Nephron progenitor cell (in vitro differentiated cells): ENCODE measurements at regions not wholly inside any gene's neighbourhood (a gene's known extent, or its start where the extent isn't known, plus 50 kb on each side); places are given as distances from the start of the nearest gene placed in this dataset.
"Not testable (repeated sequence)": the region's sequence is repeated elsewhere in the genome, so short reads cannot be mapped to it uniquely, and the experiment has no call there.

Source experiments
- DNase-seq: peaks from one replicate; pipeline ENCODE4 v3.0.0; 2021
- H3K27ac Mint-ChIP-seq: 2 replicates; pipeline ENCODE4 v1.8.0; 2021; ENCODE audit warnings: mild to moderate bottlenecking, moderate library complexity, mixed read lengths
- H3K27me3 Mint-ChIP-seq: 2 replicates; pipeline ENCODE4 v1.8.0; 2021; ENCODE audit warnings: mild to moderate bottlenecking, low read depth, mixed read lengths; ENCODE audit not compliant: poor library complexity
- H3K36me3 Mint-ChIP-seq: 2 replicates; pipeline ENCODE4 v1.8.0; 2021; ENCODE audit warnings: low read depth, mixed read lengths
- H3K4me1 Mint-ChIP-seq: 2 replicates; pipeline ENCODE4 v1.8.0; 2021; ENCODE audit warnings: mixed read lengths
- H3K4me3 Mint-ChIP-seq: 2 replicates; pipeline ENCODE4 v1.8.0; 2021; ENCODE audit warnings: mild to moderate bottlenecking, moderate library complexity, mixed read lengths
- H3K9me3 Mint-ChIP-seq: 2 replicates; pipeline ENCODE4 v1.8.0; 2021; ENCODE audit warnings: mild to moderate bottlenecking, moderate library complexity, mixed read lengths
- TF ChIP-seq, protein P1 (sequence below): fragments of 200-600 bp; sonication (generic); IDR thresholded peaks from 2 replicates; pipeline ENCODE4 v1.5.0; 2021; ENCODE audit warnings: antibody characterized with exemption

DNA sequence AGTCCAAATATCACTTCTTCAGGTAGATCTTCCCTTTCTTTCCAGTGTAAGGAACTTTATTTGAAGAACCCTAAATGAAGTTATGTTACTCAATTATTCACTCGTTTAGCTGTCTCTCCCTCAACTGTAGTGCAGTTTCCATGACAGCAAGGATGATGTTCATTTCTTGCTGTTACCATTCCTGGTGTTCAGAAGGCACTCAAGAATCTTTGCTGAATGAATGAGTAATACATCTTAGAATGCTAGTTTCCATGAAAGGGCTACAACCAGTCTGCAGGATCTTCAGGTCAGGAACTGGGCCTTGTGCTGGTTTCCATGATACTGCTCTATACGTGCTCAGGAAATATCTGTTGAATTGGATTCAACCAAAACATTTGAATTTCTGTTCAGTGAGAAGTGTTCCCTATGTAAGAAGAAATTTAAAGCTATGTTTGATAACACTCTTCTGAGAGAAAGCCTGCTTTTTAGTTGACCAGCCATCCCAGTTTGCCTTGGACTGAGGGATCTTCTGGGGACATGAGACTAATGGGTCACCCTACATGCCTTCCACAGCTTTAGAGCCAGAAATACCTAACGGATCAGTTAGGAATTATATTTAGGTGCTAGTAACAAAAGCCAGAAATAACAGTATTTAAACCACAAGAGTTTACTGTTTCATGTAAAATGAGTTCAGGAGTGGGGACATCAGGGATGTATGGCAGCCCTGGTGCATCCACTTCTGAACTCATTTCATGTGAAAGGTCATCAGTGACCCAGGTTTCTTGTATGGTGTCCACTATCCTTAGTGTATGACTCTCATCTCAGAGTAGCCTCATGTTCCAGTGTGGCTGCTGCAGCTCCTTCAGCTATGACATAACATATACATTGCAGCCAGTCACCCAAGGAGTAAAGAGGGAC is 500.1 kb upstream of the SGCD start:
- no peaks in the 10 kb centered on the region for H3K4me1 Mint-ChIP-seq
- H3K9me3 Mint-ChIP-seq = no peaks in the 10 kb centered on the region
- no peaks in the 10 kb centered on the region for H3K27me3 Mint-ChIP-seq
- no peaks in the 10 kb centered on the region for H3K36me3 Mint-ChIP-seq
- no peak overlapping the region for H3K27ac Mint-ChIP-seq
- no peak for DNase-seq
- TF ChIP-seq, protein P1, sequence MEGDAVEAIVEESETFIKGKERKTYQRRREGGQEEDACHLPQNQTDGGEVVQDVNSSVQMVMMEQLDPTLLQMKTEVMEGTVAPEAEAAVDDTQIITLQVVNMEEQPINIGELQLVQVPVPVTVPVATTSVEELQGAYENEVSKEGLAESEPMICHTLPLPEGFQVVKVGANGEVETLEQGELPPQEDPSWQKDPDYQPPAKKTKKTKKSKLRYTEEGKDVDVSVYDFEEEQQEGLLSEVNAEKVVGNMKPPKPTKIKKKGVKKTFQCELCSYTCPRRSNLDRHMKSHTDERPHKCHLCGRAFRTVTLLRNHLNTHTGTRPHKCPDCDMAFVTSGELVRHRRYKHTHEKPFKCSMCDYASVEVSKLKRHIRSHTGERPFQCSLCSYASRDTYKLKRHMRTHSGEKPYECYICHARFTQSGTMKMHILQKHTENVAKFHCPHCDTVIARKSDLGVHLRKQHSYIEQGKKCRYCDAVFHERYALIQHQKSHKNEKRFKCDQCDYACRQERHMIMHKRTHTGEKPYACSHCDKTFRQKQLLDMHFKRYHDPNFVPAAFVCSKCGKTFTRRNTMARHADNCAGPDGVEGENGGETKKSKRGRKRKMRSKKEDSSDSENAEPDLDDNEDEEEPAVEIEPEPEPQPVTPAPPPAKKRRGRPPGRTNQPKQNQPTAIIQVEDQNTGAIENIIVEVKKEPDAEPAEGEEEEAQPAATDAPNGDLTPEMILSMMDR = no peak
- no peak overlapping the region for H3K4me3 Mint-ChIP-seq

DNA sequence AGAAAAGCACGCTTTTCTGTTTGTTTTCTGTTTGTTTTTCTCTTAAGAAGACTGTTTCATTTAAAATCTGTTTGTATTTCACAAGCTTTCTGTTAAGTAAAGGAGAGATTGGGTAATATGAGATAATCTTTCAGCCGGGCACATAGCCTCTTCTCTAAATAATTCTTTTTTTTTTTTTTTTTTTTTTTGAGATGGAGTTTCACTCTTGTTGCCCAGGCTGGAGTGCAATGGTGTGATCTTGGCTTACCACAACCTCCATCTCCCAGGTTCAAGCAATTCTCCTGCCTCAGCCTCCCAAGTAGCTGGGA is 499.5 kb upstream of the SGCD start:
- not testable (repeated sequence) for H3K9me3 Mint-ChIP-seq, H3K27ac Mint-ChIP-seq, H3K4me1 Mint-ChIP-seq, H3K4me3 Mint-ChIP-seq, H3K36me3 Mint-ChIP-seq, DNase-seq, H3K27me3 Mint-ChIP-seq

DNA sequence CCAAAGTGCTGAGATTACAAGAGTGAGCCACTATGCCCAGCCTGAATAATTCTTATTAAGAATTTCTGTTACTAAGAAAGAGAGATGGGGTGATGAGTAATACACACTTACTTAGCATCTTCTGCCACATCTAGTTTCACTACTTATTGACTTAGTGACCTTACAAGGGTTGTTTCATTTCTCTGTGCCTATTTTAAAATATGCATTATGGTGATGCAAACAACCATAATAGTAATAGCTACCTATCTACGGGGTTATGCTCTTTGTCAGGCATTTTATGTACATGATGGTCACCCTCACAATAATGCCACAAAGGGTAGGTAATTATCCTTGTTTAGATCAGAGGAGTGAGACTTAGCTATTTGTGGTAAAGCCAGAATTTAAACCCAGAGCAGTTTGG is 499.0 kb upstream of the SGCD start:
- Mint-ChIP-seq H3K36me3 (no peaks in the 10 kb centered on the region), H3K4me1 (no peaks in the 10 kb centered on the region), H3K27ac (no peak overlapping the region), H3K27me3 (no peaks in the 10 kb centered on the region), H3K4me3 (no peak overlapping the region), H3K9me3 (no peaks in the 10 kb centered on the region)
- no peak for DNase-seq
- TF ChIP-seq, protein P1 = no peak

DNA sequence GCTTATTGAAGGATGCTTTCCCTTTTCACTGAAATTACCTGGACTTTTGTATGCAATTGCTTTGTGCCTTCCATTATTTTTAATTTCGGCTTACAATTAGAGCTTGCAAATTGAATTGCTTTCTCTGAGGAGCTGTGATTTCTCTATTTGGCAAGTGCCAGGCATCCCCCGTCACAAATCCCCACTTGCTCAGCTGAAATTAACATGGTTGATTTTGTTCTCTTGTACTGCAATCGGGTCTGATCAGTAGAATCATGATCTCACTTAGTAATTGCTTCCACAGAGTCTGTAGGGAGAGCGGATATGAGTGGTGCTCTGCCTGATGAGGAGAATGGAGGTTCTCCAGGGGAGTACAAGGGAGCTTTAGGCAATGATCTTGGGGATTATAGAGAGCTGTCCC is 495.5 kb upstream of the SGCD start:
- H3K4me1 Mint-ChIP-seq = no peaks in the 10 kb centered on the region
- TF ChIP-seq, protein P1 = no peak
- H3K9me3 Mint-ChIP-seq = no peaks in the 10 kb centered on the region
- DNase-seq = no peak
- no peak overlapping the region for H3K27ac Mint-ChIP-seq
- H3K27me3 Mint-ChIP-seq = no peaks in the 10 kb centered on the region
- no peaks in the 10 kb centered on the region for H3K36me3 Mint-ChIP-seq
- H3K4me3 Mint-ChIP-seq = no peak overlapping the region

DNA sequence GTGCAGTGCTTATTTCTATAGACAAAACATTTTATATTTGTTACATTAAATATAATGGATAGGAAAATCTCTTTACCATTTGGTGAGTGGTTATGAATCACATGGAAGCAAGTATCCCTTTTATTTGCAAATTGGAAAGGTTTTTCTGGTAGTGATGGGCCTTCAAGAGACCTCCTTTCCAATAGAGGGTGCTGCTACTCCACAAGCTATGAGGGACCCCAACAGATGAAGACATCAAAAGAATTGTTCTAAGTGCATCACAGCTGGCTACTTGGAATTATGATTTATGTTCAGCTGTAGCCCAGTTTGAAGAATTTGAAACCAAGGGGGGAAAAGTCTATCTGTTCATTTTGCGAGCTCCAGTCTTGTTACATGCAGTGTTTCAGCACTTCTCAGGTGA is 493.7 kb upstream of the SGCD start:
- H3K36me3 Mint-ChIP-seq = no peaks in the 10 kb centered on the region
- no peak overlapping the region for H3K4me3 Mint-ChIP-seq
- TF ChIP-seq, protein P1 = no peak
- no peaks in the 10 kb centered on the region for H3K27me3 Mint-ChIP-seq
- no peak overlapping the region for H3K27ac Mint-ChIP-seq
- no peak for DNase-seq
- no peaks in the 10 kb centered on the region for H3K4me1 Mint-ChIP-seq
- no peaks in the 10 kb centered on the region for H3K9me3 Mint-ChIP-seq

DNA sequence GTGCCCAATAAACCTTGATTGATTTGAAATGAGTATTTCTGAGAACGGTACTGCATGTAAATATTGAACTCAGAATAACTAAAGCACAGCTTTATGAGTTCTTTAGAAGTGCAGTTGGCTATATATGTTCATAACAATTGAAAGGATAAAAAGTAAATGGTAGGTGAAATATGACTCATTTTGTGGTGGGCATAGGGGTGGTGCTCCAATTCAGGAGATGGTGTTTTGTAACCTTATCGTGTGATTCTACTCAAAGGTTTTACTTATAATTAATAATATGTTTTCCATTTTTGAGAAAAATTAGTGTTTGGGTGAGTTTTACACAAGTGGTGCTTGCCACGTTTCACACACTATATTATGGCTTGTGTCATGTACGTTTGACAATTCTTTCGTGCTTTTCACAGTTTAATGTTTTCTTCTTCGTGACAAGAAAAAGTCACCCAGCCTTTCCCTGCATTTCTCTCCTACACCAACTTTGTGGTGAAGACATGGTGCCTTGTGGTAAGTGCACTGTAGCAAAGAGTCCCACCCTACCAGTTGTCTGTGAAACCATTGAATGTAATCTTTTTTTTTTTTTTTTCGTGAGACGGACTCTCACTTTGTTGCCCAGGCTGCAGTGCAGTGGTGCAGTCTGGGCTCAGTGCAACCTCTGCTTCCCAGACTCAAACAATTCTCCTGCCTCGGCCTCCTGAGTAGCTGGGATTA is 492.5 kb upstream of the SGCD start:
- Mint-ChIP-seq H3K36me3 (no peaks in the 10 kb centered on the region), H3K4me1 (no peaks in the 10 kb centered on the region), H3K27ac (no peak overlapping the region), H3K27me3 (no peaks in the 10 kb centered on the region), H3K9me3 (no peaks in the 10 kb centered on the region), H3K4me3 (no peak overlapping the region)
- TF ChIP-seq, protein P1 = no peak
- no peak for DNase-seq
